ENCODE measurements at regions not wholly inside any gene's neighbourhood (a gene's known extent, or its start where the extent isn't known, plus 50 kb on each side); places are given as distances from the start of the nearest gene placed in this dataset.
"Not testable (repeated sequence)": the region's sequence is repeated elsewhere in the genome, so short reads cannot be mapped to it uniquely, and the experiment has no call there.

GRCh38 chr19:20482721-20483120 lies 82.9 kb downstream of the ZNF737 start:
- no peak for DNase-seq
- peaks cover 14% of the 10 kb centered on the region for H3K9me3 ChIP-seq (replicated peaks; ENCODE audit: control insufficient read depth, low read depth, low read length)
- H3K27ac ChIP-seq (ENCODE audit: low read length) = no peak overlapping the region
- no peaks in the 10 kb centered on the region for H3K4me1 ChIP-seq (ENCODE audit: control insufficient read depth, insufficient read depth, low read length)
- no peak overlapping the region for H3K4me3 ChIP-seq (ENCODE audit: low read length)
- H3K27me3 ChIP-seq (ENCODE audit: control insufficient read depth, insufficient read depth, low read length) = no peaks in the 10 kb centered on the region
- 63% methylated on average over 2 of the region's 2 CpGs for WGBS (ENCODE audit: insufficient coverage)
- no peaks in the 10 kb centered on the region for H3K36me3 ChIP-seq (ENCODE audit: control insufficient read depth, insufficient read depth, low read length)

GRCh38 chr19:20481736-20482135 lies 83.8 kb downstream of the ZNF737 start:
- 71% methylated on average over 1 of the region's 1 CpG for WGBS (ENCODE audit: insufficient coverage)
- H3K9me3 ChIP-seq (replicated peaks; ENCODE audit: control insufficient read depth, low read depth, low read length) = peaks cover 20% of the 10 kb centered on the region
- H3K36me3 ChIP-seq (ENCODE audit: control insufficient read depth, insufficient read depth, low read length) = no peaks in the 10 kb centered on the region
- H3K4me3 ChIP-seq (ENCODE audit: low read length) = no peak overlapping the region
- H3K27me3 ChIP-seq (ENCODE audit: control insufficient read depth, insufficient read depth, low read length) = no peaks in the 10 kb centered on the region
- no peak overlapping the region for H3K27ac ChIP-seq (ENCODE audit: low read length)
- no peaks in the 10 kb centered on the region for H3K4me1 ChIP-seq (ENCODE audit: control insufficient read depth, insufficient read depth, low read length)
- DNase-seq = no peak

- H3K27ac ChIP-seq (ENCODE audit: low read length) = no peak overlapping the region
- no peaks in the 10 kb centered on the region for H3K4me1 ChIP-seq (ENCODE audit: control insufficient read depth, insufficient read depth, low read length)
Observed at GRCh38 chr19:20479483-20479882, 86.1 kb downstream of the ZNF737 start.

GRCh38 chr19:20478936-20479335 lies 86.6 kb downstream of the ZNF737 start:
- 80% methylated on average over 3 of the region's 3 CpGs for WGBS (ENCODE audit: insufficient coverage)
- Histone ChIP-seq H3K9me3 (replicated peaks; ENCODE audit: control insufficient read depth, low read depth, low read length) (peaks cover 31% of the 10 kb centered on the region), H3K27me3 (ENCODE audit: control insufficient read depth, insufficient read depth, low read length) (no peaks in the 10 kb centered on the region)

More at GRCh38 chr19:20479483-20479882, 86.1 kb downstream of the ZNF737 start:
- no peak for DNase-seq
- no peaks in the 10 kb centered on the region for H3K36me3 ChIP-seq (ENCODE audit: control insufficient read depth, insufficient read depth, low read length)
- H3K4me3 ChIP-seq (ENCODE audit: low read length) = no peak overlapping the region
- WGBS (ENCODE audit: insufficient coverage) = 82% methylated on average over 3 of the region's 3 CpGs
- H3K27me3 ChIP-seq (ENCODE audit: control insufficient read depth, insufficient read depth, low read length) = no peaks in the 10 kb centered on the region
- peaks cover 31% of the 10 kb centered on the region for H3K9me3 ChIP-seq (replicated peaks; ENCODE audit: control insufficient read depth, low read depth, low read length)

GRCh38 chr19:20472854-20473253 lies 92.7 kb downstream of the ZNF737 start:
- no peak for DNase-seq
- no peaks in the 10 kb centered on the region for H3K36me3 ChIP-seq (ENCODE audit: control insufficient read depth, insufficient read depth, low read length)
- 89% methylated on average over 3 of the region's 13 CpGs for WGBS (ENCODE audit: insufficient coverage)
- H3K4me3 ChIP-seq (ENCODE audit: low read length) = no peak overlapping the region
- peaks cover 25% of the 10 kb centered on the region for H3K9me3 ChIP-seq (replicated peaks; ENCODE audit: control insufficient read depth, low read depth, low read length)
- no peak overlapping the region for H3K27ac ChIP-seq (ENCODE audit: low read length)
- no peaks in the 10 kb centered on the region for H3K4me1 ChIP-seq (ENCODE audit: control insufficient read depth, insufficient read depth, low read length)
- H3K27me3 ChIP-seq (ENCODE audit: control insufficient read depth, insufficient read depth, low read length) = no peaks in the 10 kb centered on the region

More at GRCh38 chr19:20478936-20479335, 86.6 kb downstream of the ZNF737 start:
- H3K4me1 ChIP-seq (ENCODE audit: control insufficient read depth, insufficient read depth, low read length) = no peaks in the 10 kb centered on the region
- no peaks in the 10 kb centered on the region for H3K36me3 ChIP-seq (ENCODE audit: control insufficient read depth, insufficient read depth, low read length)
- no peak for DNase-seq
- no peak overlapping the region for H3K27ac ChIP-seq (ENCODE audit: low read length)
- no peak overlapping the region for H3K4me3 ChIP-seq (ENCODE audit: low read length)

- WGBS (ENCODE audit: insufficient coverage) = 80% methylated on average over 3 of the region's 4 CpGs
- H3K27me3 ChIP-seq (ENCODE audit: control insufficient read depth, insufficient read depth, low read length) = no peaks in the 10 kb centered on the region
- no peak overlapping the region for H3K27ac ChIP-seq (ENCODE audit: low read length)
- no peaks in the 10 kb centered on the region for H3K36me3 ChIP-seq (ENCODE audit: control insufficient read depth, insufficient read depth, low read length)
- H3K4me3 ChIP-seq (ENCODE audit: low read length) = no peak overlapping the region
- no peak for DNase-seq
- no peaks in the 10 kb centered on the region for H3K4me1 ChIP-seq (ENCODE audit: control insufficient read depth, insufficient read depth, low read length)
- H3K9me3 ChIP-seq (replicated peaks; ENCODE audit: control insufficient read depth, low read depth, low read length) = peaks cover 17% of the 10 kb centered on the region
Observed at GRCh38 chr19:20471431-20471830, 94.2 kb downstream of the ZNF737 start.

GRCh38 chr19:20470345-20471135 lies 95.0 kb downstream of the ZNF737 start:
- Histone ChIP-seq H3K27ac (ENCODE audit: low read length) (no peak overlapping the region), H3K36me3 (ENCODE audit: control insufficient read depth, insufficient read depth, low read length) (no peaks in the 10 kb centered on the region), H3K27me3 (ENCODE audit: control insufficient read depth, insufficient read depth, low read length) (no peaks in the 10 kb centered on the region), H3K4me1 (ENCODE audit: control insufficient read depth, insufficient read depth, low read length) (no peaks in the 10 kb centered on the region), H3K4me3 (ENCODE audit: low read length) (no peak overlapping the region), H3K9me3 (replicated peaks; ENCODE audit: control insufficient read depth, low read depth, low read length) (peaks cover 13% of the 10 kb centered on the region)
- DNase-seq = no peak
- 64% methylated on average over 3 of the region's 4 CpGs for WGBS (ENCODE audit: insufficient coverage)

GRCh38 chr19:20466638-20466990 lies 99.0 kb downstream of the ZNF737 start:
- not testable (repeated sequence) for H3K27ac ChIP-seq (ENCODE audit: low read length); H3K4me1 ChIP-seq (ENCODE audit: control insufficient read depth, insufficient read depth, low read length); H3K4me3 ChIP-seq (ENCODE audit: low read length); DNase-seq; H3K9me3 ChIP-seq (replicated peaks; ENCODE audit: control insufficient read depth, low read depth, low read length); H3K27me3 ChIP-seq (ENCODE audit: control insufficient read depth, insufficient read depth, low read length); H3K36me3 ChIP-seq (ENCODE audit: control insufficient read depth, insufficient read depth, low read length)

GRCh38 chr19:20465922-20466637 lies 99.5 kb downstream of the ZNF737 start:
- WGBS (ENCODE audit: insufficient coverage) = no CpG with 5 or more reads among the region's 5 CpGs
- H3K27ac ChIP-seq (ENCODE audit: low read length); H3K4me1 ChIP-seq (ENCODE audit: control insufficient read depth, insufficient read depth, low read length); H3K9me3 ChIP-seq (replicated peaks; ENCODE audit: control insufficient read depth, low read depth, low read length); DNase-seq; H3K36me3 ChIP-seq (ENCODE audit: control insufficient read depth, insufficient read depth, low read length); H3K27me3 ChIP-seq (ENCODE audit: control insufficient read depth, insufficient read depth, low read length); H3K4me3 ChIP-seq (ENCODE audit: low read length): not testable (repeated sequence)

- no peaks in the 10 kb centered on the region for H3K4me1 ChIP-seq (ENCODE audit: control insufficient read depth, insufficient read depth, low read length)
- no peak for DNase-seq
- no peaks in the 10 kb centered on the region for H3K27me3 ChIP-seq (ENCODE audit: control insufficient read depth, insufficient read depth, low read length)
- no CpG with 5 or more reads among the region's 2 CpGs for WGBS (ENCODE audit: insufficient coverage)
- no peak overlapping the region for H3K4me3 ChIP-seq (ENCODE audit: low read length)
- no peaks in the 10 kb centered on the region for H3K9me3 ChIP-seq (replicated peaks; ENCODE audit: control insufficient read depth, low read depth, low read length)
- H3K27ac ChIP-seq (ENCODE audit: low read length) = no peak overlapping the region
- H3K36me3 ChIP-seq (ENCODE audit: control insufficient read depth, insufficient read depth, low read length) = no peaks in the 10 kb centered on the region
Observed at GRCh38 chr19:20453425-20453935, 112.1 kb downstream of the ZNF737 start.
